ENCODE measurements at regions not wholly inside any gene's neighbourhood (a gene's known extent, or its start where the extent isn't known, plus 50 kb on each side); places are given as distances from the start of the nearest gene placed in this dataset.

GRCh38 chr2:120954939-120955338 is 219.3 kb downstream of the GLI2 start:
- DNase-seq (no peak), ATAC-seq (no peak)
- Histone ChIP-seq H3K4me3 (no peak overlapping the region), H3K36me3 (ENCODE audit: low read depth) (no peaks in the 10 kb centered on the region), H3K4me1 (ENCODE audit: low read depth) (no peaks in the 10 kb centered on the region), H3K9me3 (no peaks in the 10 kb centered on the region)
- intact Hi-C loops (cut with DNase I, micrococcal nuclease): no loop called here
- TF ChIP-seq, protein P1, sequence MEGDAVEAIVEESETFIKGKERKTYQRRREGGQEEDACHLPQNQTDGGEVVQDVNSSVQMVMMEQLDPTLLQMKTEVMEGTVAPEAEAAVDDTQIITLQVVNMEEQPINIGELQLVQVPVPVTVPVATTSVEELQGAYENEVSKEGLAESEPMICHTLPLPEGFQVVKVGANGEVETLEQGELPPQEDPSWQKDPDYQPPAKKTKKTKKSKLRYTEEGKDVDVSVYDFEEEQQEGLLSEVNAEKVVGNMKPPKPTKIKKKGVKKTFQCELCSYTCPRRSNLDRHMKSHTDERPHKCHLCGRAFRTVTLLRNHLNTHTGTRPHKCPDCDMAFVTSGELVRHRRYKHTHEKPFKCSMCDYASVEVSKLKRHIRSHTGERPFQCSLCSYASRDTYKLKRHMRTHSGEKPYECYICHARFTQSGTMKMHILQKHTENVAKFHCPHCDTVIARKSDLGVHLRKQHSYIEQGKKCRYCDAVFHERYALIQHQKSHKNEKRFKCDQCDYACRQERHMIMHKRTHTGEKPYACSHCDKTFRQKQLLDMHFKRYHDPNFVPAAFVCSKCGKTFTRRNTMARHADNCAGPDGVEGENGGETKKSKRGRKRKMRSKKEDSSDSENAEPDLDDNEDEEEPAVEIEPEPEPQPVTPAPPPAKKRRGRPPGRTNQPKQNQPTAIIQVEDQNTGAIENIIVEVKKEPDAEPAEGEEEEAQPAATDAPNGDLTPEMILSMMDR (IDR thresholded peaks at IDR 0.05): no peak

DNA sequence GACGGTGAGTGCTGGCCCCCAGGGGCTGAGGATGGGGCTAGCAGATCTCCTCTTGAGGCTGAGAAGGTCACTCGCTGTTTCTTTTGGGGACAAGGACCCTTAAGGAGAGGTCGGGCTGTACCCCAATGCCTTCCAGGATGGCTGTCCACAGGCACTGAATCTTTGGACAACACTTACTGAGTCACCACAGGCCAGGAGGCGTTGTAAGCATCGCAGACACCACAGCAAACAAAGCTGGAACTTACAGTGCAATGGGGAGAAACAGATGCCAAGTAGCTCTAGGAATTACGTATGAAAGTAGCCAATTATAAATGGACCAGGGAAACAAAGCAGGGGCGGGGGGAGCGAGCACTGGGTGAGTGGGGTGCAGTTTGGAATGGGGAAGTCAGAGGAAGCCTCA is 219.8 kb downstream of the GLI2 start:
- TF ChIP-seq, protein P1 (IDR thresholded peaks at IDR 0.05): no peak
- Histone ChIP-seq H3K4me1 (ENCODE audit: low read depth) (no peaks in the 10 kb centered on the region), H3K4me3 (no peak overlapping the region), H3K36me3 (ENCODE audit: low read depth) (no peaks in the 10 kb centered on the region), H3K9me3 (no peaks in the 10 kb centered on the region)
- ATAC-seq (no peak), DNase-seq (no peak)
- intact Hi-C loops (cut with DNase I, micrococcal nuclease): no loop called here

DNA sequence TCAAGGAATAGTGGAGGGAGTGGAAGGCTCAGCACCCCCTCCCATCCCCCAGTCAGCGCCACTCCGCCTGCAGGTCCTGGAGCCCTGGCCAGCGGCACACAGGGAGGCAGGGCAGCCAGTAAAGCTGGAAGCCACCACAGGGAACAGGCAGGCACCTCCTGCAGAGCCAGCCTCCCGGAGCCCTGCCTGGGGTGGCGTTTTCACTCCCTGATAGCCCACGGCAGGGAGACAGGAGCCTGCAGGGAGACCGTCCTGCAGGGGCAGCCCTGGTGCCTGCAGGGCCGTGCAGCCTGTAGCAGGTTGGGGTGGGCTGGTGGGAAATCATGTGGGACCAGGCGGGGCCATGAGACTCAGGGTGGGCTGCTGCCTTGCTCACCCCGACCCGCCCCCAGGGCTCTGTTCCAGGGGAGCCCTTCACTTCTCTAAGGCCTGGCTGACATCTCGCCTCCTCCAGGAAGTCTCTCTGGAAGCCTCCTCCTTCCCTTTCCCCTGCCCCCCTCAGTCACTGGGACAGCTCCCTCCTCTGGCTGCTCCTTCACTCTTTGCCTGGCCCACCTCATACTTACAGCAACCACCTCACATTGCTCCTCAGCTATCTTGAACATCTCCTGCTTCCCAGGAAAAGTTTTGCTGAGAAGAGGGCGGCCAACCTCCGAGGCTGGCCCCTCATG is 221.0 kb downstream of the GLI2 start:
- Histone ChIP-seq H3K4me3 (no peak overlapping the region), H3K9me3 (no peaks in the 10 kb centered on the region), H3K4me1 (ENCODE audit: low read depth) (no peaks in the 10 kb centered on the region), H3K36me3 (ENCODE audit: low read depth) (no peaks in the 10 kb centered on the region)
- no peak for ATAC-seq
- no peak for DNase-seq
- TF ChIP-seq, protein P1 (IDR thresholded peaks at IDR 0.05): no peak
- intact Hi-C loops (cut with DNase I, micrococcal nuclease): no loop called here

- TF ChIP-seq, protein P1 (IDR thresholded peaks at IDR 0.05): no peak
- ATAC-seq: no peak
- H3K4me3 ChIP-seq: no peak overlapping the region
- no peaks in the 10 kb centered on the region for H3K9me3 ChIP-seq
- intact Hi-C loops (cut with DNase I, micrococcal nuclease): no loop called here
- no peak for DNase-seq
- H3K36me3 ChIP-seq (ENCODE audit: low read depth): no peaks in the 10 kb centered on the region
- no peaks in the 10 kb centered on the region for H3K4me1 ChIP-seq (ENCODE audit: low read depth)
These were observed 222.2 kb downstream of the GLI2 start for GRCh38 chr2:120957905-120958304.

DNA sequence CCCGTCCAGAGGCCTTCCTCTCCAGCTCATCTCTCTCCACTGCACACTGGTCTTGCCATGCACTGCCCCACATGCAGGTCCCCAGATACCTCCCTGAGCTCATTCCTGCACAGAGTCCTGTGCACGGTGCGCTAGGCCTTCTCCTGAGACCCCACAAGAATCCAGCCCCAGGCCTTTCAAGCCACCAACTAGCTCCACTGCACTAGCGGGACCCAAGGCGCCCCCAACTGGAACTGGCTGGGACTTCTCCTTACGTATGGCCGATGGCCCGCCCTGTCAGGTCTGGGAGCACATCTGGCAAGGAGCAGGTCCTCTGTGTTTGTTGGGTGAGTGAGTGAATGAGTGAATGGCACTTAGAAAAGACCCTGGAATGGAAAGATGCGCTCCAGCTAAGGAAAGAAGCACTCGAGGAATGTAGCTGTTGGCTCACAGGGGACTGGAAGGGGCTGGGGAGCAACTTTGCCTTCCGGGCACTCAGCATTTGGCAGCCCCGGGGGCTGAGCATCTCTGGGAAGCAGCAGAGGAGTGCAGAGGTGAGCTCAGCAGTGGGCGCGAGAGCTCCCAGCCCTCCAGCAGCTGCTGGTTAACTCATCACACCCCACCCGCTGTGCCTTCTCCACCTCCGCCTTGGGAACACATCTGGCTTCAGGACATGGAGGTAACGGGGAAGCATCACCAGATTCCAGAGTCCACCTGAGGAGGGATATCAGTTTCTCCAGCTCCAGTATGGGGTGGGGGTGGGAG is 223.1 kb downstream of the GLI2 start:
- ATAC-seq: no peak
- no peaks in the 10 kb centered on the region for H3K4me1 ChIP-seq (ENCODE audit: low read depth)
- intact Hi-C loops (cut with DNase I, micrococcal nuclease): no loop called here
- DNase-seq: no peak
- no peak overlapping the region for H3K4me3 ChIP-seq
- no peaks in the 10 kb centered on the region for H3K9me3 ChIP-seq
- TF ChIP-seq, protein P1 (IDR thresholded peaks at IDR 0.05): no peak
- H3K36me3 ChIP-seq (ENCODE audit: low read depth): no peaks in the 10 kb centered on the region
